ENCODE measurements at regions not wholly inside any gene's neighbourhood (a gene's known extent, or its start where the extent isn't known, plus 50 kb on each side); places are given as distances from the start of the nearest gene placed in this dataset.

DNA sequence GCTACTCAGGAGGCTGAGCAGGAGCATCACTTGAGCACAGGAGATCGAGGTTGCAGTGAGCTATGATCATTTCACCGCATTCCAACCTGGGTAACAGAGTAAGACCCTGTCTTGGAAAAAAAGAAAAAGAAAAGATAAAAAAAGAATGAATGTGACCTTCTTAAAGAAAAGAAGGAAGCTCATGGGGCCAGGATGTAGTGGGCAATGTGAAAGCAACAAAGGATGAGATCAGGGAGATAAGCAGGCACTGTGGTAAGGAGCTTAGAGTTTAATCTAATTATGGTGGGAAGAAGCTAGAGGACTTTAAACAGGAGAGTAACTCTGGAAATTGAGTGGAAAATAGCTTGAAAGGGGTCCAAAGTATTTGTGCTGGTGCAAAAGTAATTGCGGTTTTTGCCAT is 231.6 kb upstream of the UBE2E2 start:
- Histone ChIP-seq H2AFZ (ENCODE audit: insufficient read depth, low read length, poor library complexity) (no peak overlapping the region), H3K4me2 (ENCODE audit: low read length) (no peak overlapping the region), H3K4me3 (ENCODE audit: low read depth, low read length) (no peak overlapping the region), H2BK12ac (ENCODE audit: low read length) (no peak overlapping the region), H3K4me1 (ENCODE audit: control insufficient read depth in 1 of 2, insufficient read depth in 2 of 2, low read length in 2 of 2) (no peaks in the 10 kb centered on the region), H2BK5ac (ENCODE audit: low read depth, low read length, poor library complexity) (no peak overlapping the region), H3K79me2 (ENCODE audit: control insufficient read depth, insufficient read depth, low read length, poor library complexity) (no peaks in the 10 kb centered on the region), H3K18ac (ENCODE audit: low read length) (no peak overlapping the region), H3K9ac (ENCODE audit: low read length) (no peak overlapping the region), H3K27ac (ENCODE audit: low read depth, low read length) (no peak overlapping the region), H2BK120ac (ENCODE audit: insufficient read depth, low read length, poor library complexity) (no peak overlapping the region), H3K36me3 (ENCODE audit: control insufficient read depth in 1 of 2, insufficient read depth in 2 of 2, low read length in 2 of 2) (no peaks in the 10 kb centered on the region), H4K12ac (ENCODE audit: low read depth, low read length) (no peak overlapping the region), H3K27me3 (ENCODE audit: insufficient read depth, low read length) (no peaks in the 10 kb centered on the region), H3K4ac (ENCODE audit: low read depth, low read length) (no peak overlapping the region), H3K23ac (ENCODE audit: low read length) (no peak overlapping the region), H4K8ac (ENCODE audit: low read depth, low read length) (no peak overlapping the region), H3K14ac (ENCODE audit: low read length) (no peak overlapping the region), H3K9me3 (ENCODE audit: insufficient read depth, low read depth, low read length) (no peaks in the 10 kb centered on the region), H3K79me1 (ENCODE audit: low read length) (no peaks in the 10 kb centered on the region), H4K91ac (ENCODE audit: low read depth, low read length) (no peak overlapping the region), H2AK5ac (ENCODE audit: low read length) (no peak overlapping the region)
- no CpG with 5 or more reads among the region's 3 CpGs for WGBS (ENCODE audit: extremely low coverage, insufficient coverage, insufficient read length)
- no peak for DNase-seq

- H3K9ac ChIP-seq (ENCODE audit: low read length): no peak overlapping the region
- H3K27ac ChIP-seq (ENCODE audit: low read depth, low read length): no peak overlapping the region
- H3K4me3 ChIP-seq (ENCODE audit: low read depth, low read length): no peak overlapping the region
- H3K9me3 ChIP-seq (ENCODE audit: insufficient read depth, low read depth, low read length): no peaks in the 10 kb centered on the region
- H3K27me3 ChIP-seq (ENCODE audit: insufficient read depth, low read length): no peaks in the 10 kb centered on the region
- no peak overlapping the region for H2BK12ac ChIP-seq (ENCODE audit: low read length)
- no peak overlapping the region for H3K14ac ChIP-seq (ENCODE audit: low read length)
- no peak overlapping the region for H4K91ac ChIP-seq (ENCODE audit: low read depth, low read length)
- no peaks in the 10 kb centered on the region for H3K36me3 ChIP-seq (ENCODE audit: control insufficient read depth in 1 of 2, insufficient read depth in 2 of 2, low read length in 2 of 2)
- no peak overlapping the region for H4K8ac ChIP-seq (ENCODE audit: low read depth, low read length)
- no peak overlapping the region for H4K12ac ChIP-seq (ENCODE audit: low read depth, low read length)
- no peak overlapping the region for H3K4ac ChIP-seq (ENCODE audit: low read depth, low read length)
- H2BK120ac ChIP-seq (ENCODE audit: insufficient read depth, low read length, poor library complexity): no peak overlapping the region
- no peak overlapping the region for H2BK5ac ChIP-seq (ENCODE audit: low read depth, low read length, poor library complexity)
- H3K79me2 ChIP-seq (ENCODE audit: control insufficient read depth, insufficient read depth, low read length, poor library complexity): no peaks in the 10 kb centered on the region
- no peak overlapping the region for H2AK5ac ChIP-seq (ENCODE audit: low read length)
- H3K4me1 ChIP-seq (ENCODE audit: control insufficient read depth in 1 of 2, insufficient read depth in 2 of 2, low read length in 2 of 2): no peaks in the 10 kb centered on the region
- no peak for DNase-seq
- no peak overlapping the region for H3K4me2 ChIP-seq (ENCODE audit: low read length)
- no peak overlapping the region for H3K18ac ChIP-seq (ENCODE audit: low read length)
- no CpG with 5 or more reads among the region's 2 CpGs for WGBS (ENCODE audit: extremely low coverage, insufficient coverage, insufficient read length)
- H2AFZ ChIP-seq (ENCODE audit: insufficient read depth, low read length, poor library complexity): no peak overlapping the region
- H3K23ac ChIP-seq (ENCODE audit: low read length): no peak overlapping the region
- no peaks in the 10 kb centered on the region for H3K79me1 ChIP-seq (ENCODE audit: low read length)
Measured at GRCh38 chr3:22977042-22977441, 226.1 kb upstream of the UBE2E2 start.

DNA sequence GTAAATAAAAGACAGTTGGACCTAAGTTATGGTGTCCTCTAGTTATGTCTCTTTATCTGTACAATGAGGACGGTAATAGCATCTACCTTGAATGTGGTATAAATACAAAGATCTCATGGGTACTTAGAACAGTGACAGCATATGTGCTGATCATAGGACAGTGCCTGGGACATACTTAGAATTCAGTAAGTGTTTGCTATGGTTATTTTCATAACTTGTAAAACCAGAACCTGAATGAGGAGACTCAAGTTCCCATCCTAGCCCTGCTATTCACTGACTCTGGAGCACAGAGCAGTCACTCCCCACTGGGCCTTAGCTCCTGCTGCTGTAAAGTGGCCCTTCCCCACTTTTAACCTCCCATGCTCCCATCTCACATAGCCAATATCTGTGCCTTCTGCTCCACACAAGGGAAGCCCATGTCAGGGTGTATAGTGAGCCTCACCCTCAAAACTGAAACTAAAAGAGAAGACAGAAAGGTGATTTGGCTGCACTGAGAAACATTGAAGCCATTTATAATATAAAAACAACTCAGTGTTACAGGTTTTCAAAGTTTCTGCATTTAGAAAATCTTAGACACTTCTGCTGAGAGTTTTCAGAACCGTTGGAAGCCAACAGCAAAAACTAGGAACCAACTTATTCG is 225.4 kb upstream of the UBE2E2 start:
- WGBS (ENCODE audit: extremely low coverage, insufficient coverage, insufficient read length): no CpG with 5 or more reads among the region's 3 CpGs
- no peaks in the 10 kb centered on the region for H3K4me1 ChIP-seq (ENCODE audit: control insufficient read depth in 1 of 2, insufficient read depth in 2 of 2, low read length in 2 of 2)
- H3K4me3 ChIP-seq (ENCODE audit: low read depth, low read length): no peak overlapping the region

GRCh38 chr3:22979581-22979980 is 223.5 kb upstream of the UBE2E2 start:
- Histone ChIP-seq H3K4ac (ENCODE audit: low read depth, low read length) (no peak overlapping the region), H3K23ac (ENCODE audit: low read length) (no peak overlapping the region), H2BK120ac (ENCODE audit: insufficient read depth, low read length, poor library complexity) (no peak overlapping the region), H2BK12ac (ENCODE audit: low read length) (peak overlapping the region; percentile 71), H3K4me3 (ENCODE audit: low read depth, low read length) (no peak overlapping the region), H3K79me2 (ENCODE audit: control insufficient read depth, insufficient read depth, low read length, poor library complexity) (no peaks in the 10 kb centered on the region), H2BK5ac (ENCODE audit: low read depth, low read length, poor library complexity) (no peak overlapping the region), H3K36me3 (ENCODE audit: control insufficient read depth in 1 of 2, insufficient read depth in 2 of 2, low read length in 2 of 2) (no peaks in the 10 kb centered on the region), H3K27me3 (ENCODE audit: insufficient read depth, low read length) (no peaks in the 10 kb centered on the region), H3K9ac (ENCODE audit: low read length) (no peak overlapping the region), H4K91ac (ENCODE audit: low read depth, low read length) (no peak overlapping the region), H3K14ac (ENCODE audit: low read length) (no peak overlapping the region), H3K27ac (ENCODE audit: low read depth, low read length) (no peak overlapping the region), H3K9me3 (ENCODE audit: insufficient read depth, low read depth, low read length) (no peaks in the 10 kb centered on the region), H3K4me2 (ENCODE audit: low read length) (no peak overlapping the region), H3K18ac (ENCODE audit: low read length) (no peak overlapping the region), H4K8ac (ENCODE audit: low read depth, low read length) (no peak overlapping the region), H4K12ac (ENCODE audit: low read depth, low read length) (no peak overlapping the region), H3K79me1 (ENCODE audit: low read length) (no peaks in the 10 kb centered on the region), H2AFZ (ENCODE audit: insufficient read depth, low read length, poor library complexity) (no peak overlapping the region), H2AK5ac (ENCODE audit: low read length) (no peak overlapping the region), H3K4me1 (ENCODE audit: control insufficient read depth in 1 of 2, insufficient read depth in 2 of 2, low read length in 2 of 2) (peaks cover 0 to 3% of the 10 kb centered on the region in 2 experiments)
- no CpG with 5 or more reads among the region's 4 CpGs for WGBS (ENCODE audit: extremely low coverage, insufficient coverage, insufficient read length)
- peak; percentile 28 to 39 for DNase-seq

More for the DNA sequence above, 225.4 kb upstream of the UBE2E2 start:
- no peaks in the 10 kb centered on the region for H3K9me3 ChIP-seq (ENCODE audit: insufficient read depth, low read depth, low read length)
- H3K18ac ChIP-seq (ENCODE audit: low read length): no peak overlapping the region
- H3K4ac ChIP-seq (ENCODE audit: low read depth, low read length): no peak overlapping the region
- H4K91ac ChIP-seq (ENCODE audit: low read depth, low read length): no peak overlapping the region
- H2BK12ac ChIP-seq (ENCODE audit: low read length): no peak overlapping the region
- H2BK120ac ChIP-seq (ENCODE audit: insufficient read depth, low read length, poor library complexity): no peak overlapping the region
- H2BK5ac ChIP-seq (ENCODE audit: low read depth, low read length, poor library complexity): no peak overlapping the region
- H3K27ac ChIP-seq (ENCODE audit: low read depth, low read length): no peak overlapping the region
- H2AFZ ChIP-seq (ENCODE audit: insufficient read depth, low read length, poor library complexity): no peak overlapping the region
- H3K79me2 ChIP-seq (ENCODE audit: control insufficient read depth, insufficient read depth, low read length, poor library complexity): no peaks in the 10 kb centered on the region
- H4K8ac ChIP-seq (ENCODE audit: low read depth, low read length): no peak overlapping the region
- H3K14ac ChIP-seq (ENCODE audit: low read length): no peak overlapping the region
- no peak overlapping the region for H2AK5ac ChIP-seq (ENCODE audit: low read length)
- H3K79me1 ChIP-seq (ENCODE audit: low read length): no peaks in the 10 kb centered on the region
- DNase-seq: peak in 1 of 2 donors; percentile 47
- H4K12ac ChIP-seq (ENCODE audit: low read depth, low read length): no peak overlapping the region
- H3K27me3 ChIP-seq (ENCODE audit: insufficient read depth, low read length): no peaks in the 10 kb centered on the region
- no peak overlapping the region for H3K23ac ChIP-seq (ENCODE audit: low read length)
- H3K4me2 ChIP-seq (ENCODE audit: low read length): no peak overlapping the region
- H3K36me3 ChIP-seq (ENCODE audit: control insufficient read depth in 1 of 2, insufficient read depth in 2 of 2, low read length in 2 of 2): no peaks in the 10 kb centered on the region
- no peak overlapping the region for H3K9ac ChIP-seq (ENCODE audit: low read length)
